HL-60 (cell line): ENCODE measurements at regions not wholly inside any gene's neighbourhood (a gene's known extent, or its start where the extent isn't known, plus 50 kb on each side); places are given as distances from the start of the nearest gene placed in this dataset.

Experiments used
- GABPA ChIP-seq: IDR thresholded peaks from 2 replicates; pipeline ENCODE4 v1.6.1; 2012; ENCODE audit warnings: low read depth
- POLR2AphosphoS5 ChIP-seq: IDR thresholded peaks from 2 replicates; pipeline ENCODE4 v1.6.1; 2012; ENCODE audit warnings: low read depth
- SPI1 ChIP-seq: IDR thresholded peaks from 2 replicates; pipeline ENCODE4 v1.6.1; 2012; ENCODE audit warnings: low read depth, mild to moderate bottlenecking, borderline replicate concordance
- TF ChIP-seq, protein P1 (sequence below): IDR thresholded peaks from one replicate; pipeline ENCODE4 v1.5.1; 2011; ENCODE audit warnings: low read length, control low read depth, inconsistent platforms; ENCODE audit not compliant: insufficient read depth

DNA sequence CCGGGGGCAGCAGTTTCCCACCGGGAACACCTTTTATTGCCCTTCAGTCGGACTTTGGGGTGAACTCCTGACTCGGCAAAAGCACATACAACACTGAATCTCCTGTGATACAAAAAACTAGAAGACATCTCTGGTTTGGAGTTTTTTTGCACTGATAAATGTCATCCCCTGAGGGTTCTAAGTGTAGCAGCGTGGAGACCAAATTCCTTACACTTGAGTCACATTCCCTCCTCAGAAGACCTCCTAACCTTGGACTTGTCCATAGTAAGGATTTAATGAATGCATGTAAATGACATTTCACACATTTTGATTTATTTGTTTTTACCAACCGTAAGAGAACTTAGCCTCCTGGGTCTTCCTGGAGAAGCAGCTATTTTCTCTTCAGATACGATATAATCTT lies 54.0 kb upstream of the GPR45 start:
- TF ChIP-seq, protein P1, sequence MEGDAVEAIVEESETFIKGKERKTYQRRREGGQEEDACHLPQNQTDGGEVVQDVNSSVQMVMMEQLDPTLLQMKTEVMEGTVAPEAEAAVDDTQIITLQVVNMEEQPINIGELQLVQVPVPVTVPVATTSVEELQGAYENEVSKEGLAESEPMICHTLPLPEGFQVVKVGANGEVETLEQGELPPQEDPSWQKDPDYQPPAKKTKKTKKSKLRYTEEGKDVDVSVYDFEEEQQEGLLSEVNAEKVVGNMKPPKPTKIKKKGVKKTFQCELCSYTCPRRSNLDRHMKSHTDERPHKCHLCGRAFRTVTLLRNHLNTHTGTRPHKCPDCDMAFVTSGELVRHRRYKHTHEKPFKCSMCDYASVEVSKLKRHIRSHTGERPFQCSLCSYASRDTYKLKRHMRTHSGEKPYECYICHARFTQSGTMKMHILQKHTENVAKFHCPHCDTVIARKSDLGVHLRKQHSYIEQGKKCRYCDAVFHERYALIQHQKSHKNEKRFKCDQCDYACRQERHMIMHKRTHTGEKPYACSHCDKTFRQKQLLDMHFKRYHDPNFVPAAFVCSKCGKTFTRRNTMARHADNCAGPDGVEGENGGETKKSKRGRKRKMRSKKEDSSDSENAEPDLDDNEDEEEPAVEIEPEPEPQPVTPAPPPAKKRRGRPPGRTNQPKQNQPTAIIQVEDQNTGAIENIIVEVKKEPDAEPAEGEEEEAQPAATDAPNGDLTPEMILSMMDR, result no peak
- TF ChIP-seq GABPA (no peak), POLR2AphosphoS5 (no peak), SPI1 (no peak)
